ENCODE measurements at regions not wholly inside any gene's neighbourhood (a gene's known extent, or its start where the extent isn't known, plus 50 kb on each side); places are given as distances from the start of the nearest gene placed in this dataset.

- no peak for DNase-seq (ENCODE audit: low read depth)
- TF ChIP-seq CTCF (IDR thresholded peaks at IDR 0.05; ENCODE audit: insufficient read depth, low read depth, low read length, missing control alignments) = no peak
- no peak overlapping the region for H3K4me3 ChIP-seq (ENCODE audit: low read length)
Measured at GRCh38 chr4:20577702-20578101, 122.6 kb upstream of the PACRGL start.

DNA sequence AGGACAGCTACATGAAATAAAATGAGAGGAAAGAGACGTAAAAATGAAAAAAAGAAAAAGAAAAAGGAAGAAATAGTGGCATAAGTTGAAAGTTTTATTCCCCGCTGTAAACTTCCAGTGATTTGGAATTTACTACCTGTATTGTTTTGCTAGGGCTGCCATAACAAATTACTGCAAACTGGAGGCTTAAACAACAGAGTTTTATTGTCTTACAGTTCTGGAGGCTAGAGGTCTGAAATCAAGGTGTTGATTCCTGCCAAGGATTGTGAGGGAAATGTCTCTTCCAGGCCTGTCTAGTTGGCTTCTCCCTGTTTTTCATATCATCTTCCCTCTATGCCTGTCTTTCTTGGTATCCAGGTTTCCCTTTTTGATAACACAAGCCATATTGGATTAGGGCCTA lies 119.4 kb upstream of the PACRGL start:
- no peak overlapping the region for H3K4me3 ChIP-seq (ENCODE audit: low read length)
- TF ChIP-seq CTCF (IDR thresholded peaks at IDR 0.05; ENCODE audit: insufficient read depth, low read depth, low read length, missing control alignments) = no peak
- DNase-seq (ENCODE audit: low read depth) = no peak

GRCh38 chr4:20589436-20589835 lies 110.8 kb upstream of the PACRGL start:
- DNase-seq (ENCODE audit: low read depth) = no peak
- TF ChIP-seq CTCF (IDR thresholded peaks at IDR 0.05; ENCODE audit: insufficient read depth, low read depth, low read length, missing control alignments) = no peak
- no peak overlapping the region for H3K4me3 ChIP-seq (ENCODE audit: low read length)

DNA sequence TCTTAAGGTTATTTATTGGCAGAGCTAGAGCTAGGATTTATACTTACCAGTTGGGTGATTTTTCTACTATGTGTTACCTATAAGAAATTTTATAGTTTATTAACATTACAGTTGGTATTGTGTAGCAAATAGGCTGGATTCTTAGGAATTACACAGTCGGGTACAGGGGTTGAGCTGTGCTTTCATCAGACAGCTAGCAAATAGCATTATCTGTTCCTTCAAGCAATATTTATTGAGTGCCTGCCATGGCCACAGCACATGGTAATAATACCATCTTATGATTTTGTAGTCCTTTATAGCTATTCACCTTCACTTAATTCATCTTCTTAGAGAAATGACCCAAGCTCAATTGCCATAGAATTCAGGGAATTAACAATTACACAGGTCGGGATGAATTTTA lies 109.4 kb upstream of the PACRGL start:
- no peak for TF ChIP-seq CTCF (IDR thresholded peaks at IDR 0.05; ENCODE audit: insufficient read depth, low read depth, low read length, missing control alignments)
- no peak overlapping the region for H3K4me3 ChIP-seq (ENCODE audit: low read length)
- no peak for DNase-seq (ENCODE audit: low read depth)

- H3K4me3 ChIP-seq (ENCODE audit: low read length) = no peak overlapping the region
- DNase-seq (ENCODE audit: low read depth) = no peak
- no peak for TF ChIP-seq CTCF (IDR thresholded peaks at IDR 0.05; ENCODE audit: insufficient read depth, low read depth, low read length, missing control alignments)
Measured at GRCh38 chr4:20591571-20591970, 108.7 kb upstream of the PACRGL start.

DNA sequence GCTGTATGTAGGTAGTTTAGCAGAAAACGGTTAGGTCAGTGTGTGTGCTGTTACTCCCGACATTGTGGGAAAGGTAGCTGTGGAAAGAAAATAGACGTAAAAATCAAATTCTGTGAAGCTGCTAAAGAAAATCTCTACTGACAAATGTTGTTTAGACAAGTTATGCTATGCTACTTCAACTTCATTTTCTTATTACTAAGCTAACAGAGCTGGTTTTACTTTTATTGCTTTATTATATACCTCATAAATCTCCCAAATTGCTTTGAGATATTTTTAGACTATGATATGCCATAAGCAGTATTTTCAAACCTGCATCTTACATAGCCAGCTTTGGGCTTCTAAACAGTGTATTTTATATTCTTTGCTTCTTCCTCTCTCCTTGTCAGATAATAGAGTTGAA lies 108.2 kb upstream of the PACRGL start:
- no peak for DNase-seq (ENCODE audit: low read depth)
- H3K4me3 ChIP-seq (ENCODE audit: low read length) = no peak overlapping the region
- TF ChIP-seq CTCF (IDR thresholded peaks at IDR 0.05; ENCODE audit: insufficient read depth, low read depth, low read length, missing control alignments) = no peak

DNA sequence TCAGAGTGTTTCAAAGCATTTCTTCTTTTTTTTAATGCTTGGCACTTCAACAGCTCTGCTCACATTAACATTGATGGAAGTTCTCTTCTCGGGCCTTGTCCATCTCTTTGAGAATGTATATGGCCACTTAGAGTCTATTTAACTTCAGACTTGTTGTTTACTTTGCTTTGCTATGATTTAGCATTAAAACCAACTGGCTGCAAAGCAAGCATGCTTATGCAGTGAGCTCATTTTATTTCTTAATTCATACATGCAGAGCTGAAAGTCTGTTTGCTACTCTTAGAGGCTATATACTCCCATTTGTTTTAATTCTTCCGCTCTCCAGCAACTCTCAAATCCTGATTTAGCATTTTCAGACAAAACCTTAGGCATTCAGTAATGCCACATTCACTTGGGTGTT lies 107.6 kb upstream of the PACRGL start:
- peak; percentile 5 for DNase-seq (ENCODE audit: low read depth)
- H3K4me3 ChIP-seq (ENCODE audit: low read length) = no peak overlapping the region
- TF ChIP-seq CTCF (IDR thresholded peaks at IDR 0.05; ENCODE audit: insufficient read depth, low read depth, low read length, missing control alignments) = no peak
